ENCODE measurements at regions not wholly inside any gene's neighbourhood (a gene's known extent, or its start where the extent isn't known, plus 50 kb on each side); places are given as distances from the start of the nearest gene placed in this dataset.

DNA sequence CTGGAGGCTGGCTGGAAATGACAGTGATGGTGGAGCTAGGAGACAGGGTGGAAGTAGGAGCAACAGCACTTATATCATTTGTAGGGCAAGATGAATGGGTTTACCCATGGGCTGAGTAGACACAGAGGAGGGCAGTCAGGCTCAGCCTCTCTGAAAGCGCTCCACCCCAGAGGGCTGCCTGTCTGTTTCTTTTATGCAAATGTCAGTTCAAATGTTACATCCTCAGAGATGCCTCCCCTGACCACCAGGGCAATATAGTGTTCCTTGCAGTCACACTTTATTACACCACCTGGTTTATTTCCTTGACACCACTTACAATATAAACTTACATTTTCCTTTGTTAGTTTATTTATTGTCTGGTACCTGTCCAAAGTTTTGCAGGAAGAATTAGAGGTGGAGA, 159.5 kb upstream of the IL12B start:
- DNase-seq (no peak), ATAC-seq (no peak)
- Histone ChIP-seq H3K4me3 (no peak overlapping the region), H3K36me3 (ENCODE audit: insufficient read depth in 1 of 2, low read depth in 1 of 2) (no peaks in the 10 kb centered on the region), H3K27ac (no peak overlapping the region), H3K4me1 (no peaks in the 10 kb centered on the region), H3K27me3 (ENCODE audit: insufficient read depth in 3 of 3, low read length in 2 of 3) (no peaks in the 10 kb centered on the region), H3K9me3 (no peaks in the 10 kb centered on the region)
- 92 to 100% (median 94%) methylated on average over 1 of the region's 1 CpG for WGBS, 3 donors
- no peak for TF ChIP-seq CTCF (IDR thresholded peaks at IDR 0.05)
- intact Hi-C loops (cut with DNase I) = no loop called here

- DNase-seq = no peak
- H3K27ac ChIP-seq = no peak overlapping the region
- H3K27me3 ChIP-seq (ENCODE audit: insufficient read depth in 3 of 3, low read length in 2 of 3) = no peaks in the 10 kb centered on the region
- no peak for ATAC-seq
- intact Hi-C loops (cut with DNase I) = no loop called here
- no peaks in the 10 kb centered on the region for H3K36me3 ChIP-seq (ENCODE audit: insufficient read depth in 1 of 2, low read depth in 1 of 2)
- H3K4me1 ChIP-seq = no peaks in the 10 kb centered on the region
- WGBS, 3 donors = 69 to 78% (median 72%) methylated on average over 2 of the region's 2 CpGs
- H3K4me3 ChIP-seq = no peak overlapping the region
- H3K9me3 ChIP-seq = no peaks in the 10 kb centered on the region
- TF ChIP-seq CTCF (IDR thresholded peaks at IDR 0.05) = no peak
Observed at GRCh38 chr5:159490507-159490906, 160.2 kb upstream of the IL12B start.

DNA sequence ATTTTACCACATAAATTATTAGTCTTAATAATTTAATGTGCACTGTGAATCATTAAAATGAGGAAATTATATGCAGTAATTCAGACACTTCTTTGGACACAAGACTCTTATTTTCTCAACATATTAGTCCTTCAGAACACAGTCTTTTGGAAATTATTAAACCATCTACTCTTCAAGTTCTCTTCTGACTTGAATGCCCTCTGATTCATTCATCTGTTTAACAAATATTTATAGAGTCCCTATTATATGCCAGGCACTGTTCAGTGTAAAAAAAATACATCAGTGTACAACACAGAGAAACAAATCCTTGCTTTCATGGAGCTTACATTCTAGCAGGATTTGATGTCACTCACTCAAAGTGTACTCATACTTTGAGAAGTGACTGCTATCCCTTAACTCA, 163.4 kb upstream of the IL12B start:
- DNase-seq (no peak), ATAC-seq (no peak)
- Histone ChIP-seq H3K4me3 (no peak overlapping the region), H3K9me3 (no peaks in the 10 kb centered on the region), H3K27me3 (ENCODE audit: insufficient read depth in 3 of 3, low read length in 2 of 3) (no peaks in the 10 kb centered on the region), H3K4me1 (no peaks in the 10 kb centered on the region), H3K27ac (no peak overlapping the region), H3K36me3 (ENCODE audit: insufficient read depth in 1 of 2, low read depth in 1 of 2) (no peaks in the 10 kb centered on the region)
- no peak for TF ChIP-seq CTCF (IDR thresholded peaks at IDR 0.05)
- intact Hi-C loops (cut with DNase I) = no loop called here

DNA sequence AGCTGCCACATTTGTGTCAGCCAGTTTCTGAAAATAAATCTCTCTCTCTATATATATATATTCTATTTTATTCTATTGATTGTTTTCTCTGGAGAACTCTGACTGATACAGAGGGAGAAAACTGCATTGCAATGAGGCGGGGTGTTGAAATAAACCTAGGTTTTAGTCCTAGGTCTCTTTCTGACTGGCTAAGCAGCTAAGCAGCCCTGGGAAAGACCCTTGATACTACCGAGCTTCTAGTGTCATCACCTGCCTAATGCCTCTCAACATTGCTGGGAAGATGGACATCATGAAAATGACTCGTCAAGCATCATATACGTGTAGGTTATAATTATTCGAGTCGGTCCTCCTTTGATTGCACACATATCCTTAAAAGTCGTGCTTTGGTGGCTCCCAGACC, 166.5 kb upstream of the IL12B start:
- no peak for DNase-seq
- Histone ChIP-seq H3K27me3 (ENCODE audit: insufficient read depth in 3 of 3, low read length in 2 of 3) (no peaks in the 10 kb centered on the region), H3K36me3 (ENCODE audit: insufficient read depth in 1 of 2, low read depth in 1 of 2) (no peaks in the 10 kb centered on the region), H3K27ac (no peak overlapping the region), H3K4me3 (no peak overlapping the region), H3K4me1 (no peaks in the 10 kb centered on the region), H3K9me3 (no peaks in the 10 kb centered on the region)
- ATAC-seq = no peak
- whole genome bisulfite sequencing, 3 donors = 85 to 90% (median 88%) methylated on average over 7 of the region's 7 CpGs
- TF ChIP-seq CTCF (IDR thresholded peaks at IDR 0.05) = no peak
- intact Hi-C loops (cut with DNase I) = no loop called here

- H3K27me3 ChIP-seq (ENCODE audit: insufficient read depth in 3 of 3, low read length in 2 of 3) = no peaks in the 10 kb centered on the region
- H3K36me3 ChIP-seq (ENCODE audit: insufficient read depth in 1 of 2, low read depth in 1 of 2) = no peaks in the 10 kb centered on the region
- no peaks in the 10 kb centered on the region for H3K4me1 ChIP-seq
- intact Hi-C loops (cut with DNase I) = no loop called here
- no peak for TF ChIP-seq CTCF (IDR thresholded peaks at IDR 0.05)
- WGBS, 3 donors = 15 to 29% (median 18%) methylated on average over 2 of the region's 2 CpGs
- H3K4me3 ChIP-seq = no peak overlapping the region
- DNase-seq (no peak), ATAC-seq (no peak)
- H3K27ac ChIP-seq = no peak overlapping the region
- H3K9me3 ChIP-seq = no peaks in the 10 kb centered on the region
Observed at GRCh38 chr5:159497221-159497620, 166.9 kb upstream of the IL12B start.
